OCI-LY1 (cell line): ENCODE measurements at regions not wholly inside any gene's neighbourhood (a gene's known extent, or its start where the extent isn't known, plus 50 kb on each side); places are given as distances from the start of the nearest gene placed in this dataset.

Experiments used
- EZH2 ChIP-seq: fragments of 200-600 bp; sonication (generic), shearing (Covaris generic); IDR thresholded peaks from 2 replicates; pipeline ENCODE4 v1.8.0; 2017; ENCODE audit warnings: borderline replicate concordance, mixed run types, mild to moderate bottlenecking, antibody characterized with exemption, low read length, moderate library complexity, mixed read lengths
- TF ChIP-seq, protein P1 (sequence below): fragments of 200-600 bp; sonication (generic), shearing (Covaris generic); IDR thresholded peaks from 2 replicates; pipeline ENCODE4 v1.5.1; 2017; ENCODE audit warnings: mild to moderate bottlenecking, antibody characterized with exemption, low read length, moderate library complexity, mixed read lengths

DNA sequence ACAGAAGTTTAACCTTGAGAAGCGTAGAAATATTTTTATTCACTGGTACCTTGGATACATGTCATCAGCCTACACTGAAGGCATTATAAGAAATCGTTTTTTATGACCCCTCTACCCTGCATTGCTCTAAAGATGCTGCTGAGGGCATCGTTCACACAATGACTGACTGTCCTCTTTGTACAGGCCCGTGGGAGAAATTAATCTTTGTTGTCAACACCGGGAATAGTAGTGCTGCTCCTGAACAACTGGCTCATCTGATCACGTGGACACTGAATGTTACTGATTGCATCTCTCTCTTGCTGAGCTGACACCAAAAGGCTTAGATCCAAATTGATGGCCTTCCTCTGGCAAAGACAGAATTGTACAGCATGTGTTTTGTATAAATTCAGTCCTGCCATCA is 157.1 kb upstream of the SMLR1 start:
- TF ChIP-seq, protein P1, sequence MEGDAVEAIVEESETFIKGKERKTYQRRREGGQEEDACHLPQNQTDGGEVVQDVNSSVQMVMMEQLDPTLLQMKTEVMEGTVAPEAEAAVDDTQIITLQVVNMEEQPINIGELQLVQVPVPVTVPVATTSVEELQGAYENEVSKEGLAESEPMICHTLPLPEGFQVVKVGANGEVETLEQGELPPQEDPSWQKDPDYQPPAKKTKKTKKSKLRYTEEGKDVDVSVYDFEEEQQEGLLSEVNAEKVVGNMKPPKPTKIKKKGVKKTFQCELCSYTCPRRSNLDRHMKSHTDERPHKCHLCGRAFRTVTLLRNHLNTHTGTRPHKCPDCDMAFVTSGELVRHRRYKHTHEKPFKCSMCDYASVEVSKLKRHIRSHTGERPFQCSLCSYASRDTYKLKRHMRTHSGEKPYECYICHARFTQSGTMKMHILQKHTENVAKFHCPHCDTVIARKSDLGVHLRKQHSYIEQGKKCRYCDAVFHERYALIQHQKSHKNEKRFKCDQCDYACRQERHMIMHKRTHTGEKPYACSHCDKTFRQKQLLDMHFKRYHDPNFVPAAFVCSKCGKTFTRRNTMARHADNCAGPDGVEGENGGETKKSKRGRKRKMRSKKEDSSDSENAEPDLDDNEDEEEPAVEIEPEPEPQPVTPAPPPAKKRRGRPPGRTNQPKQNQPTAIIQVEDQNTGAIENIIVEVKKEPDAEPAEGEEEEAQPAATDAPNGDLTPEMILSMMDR: no peak
- TF ChIP-seq EZH2: no peak
